HG03139 (cell line): ENCODE measurements at regions not wholly inside any gene's neighbourhood (a gene's known extent, or its start where the extent isn't known, plus 50 kb on each side); places are given as distances from the start of the nearest gene placed in this dataset.
"Not testable (repeated sequence)": the region's sequence is repeated elsewhere in the genome, so short reads cannot be mapped to it uniquely, and the experiment has no call there.

Experiments used
- ATAC-seq: cut with Tn5 transposase; IDR thresholded peaks from one replicate; pipeline ENCODE4 v1.9.1; 2021; ENCODE audit not compliant: unreplicated experiment

GRCh38 chr6:67792996-67793395 is 842.1 kb upstream of the ADGRB3 start:
- no peak for ATAC-seq

- ATAC-seq = no peak
These were observed 844.5 kb upstream of the ADGRB3 start for GRCh38 chr6:67790569-67790968.

GRCh38 chr6:67787119-67787518 is 848.0 kb upstream of the ADGRB3 start:
- ATAC-seq = not testable (repeated sequence)

GRCh38 chr6:67779876-67780275 is 855.2 kb upstream of the ADGRB3 start:
- ATAC-seq = no peak

- no peak for ATAC-seq
These were observed 859.7 kb upstream of the ADGRB3 start for GRCh38 chr6:67775333-67775732.

- no peak for ATAC-seq
These were observed 866.1 kb upstream of the ADGRB3 start for GRCh38 chr6:67768972-67769371.

GRCh38 chr6:67767046-67767822 is 867.8 kb upstream of the ADGRB3 start:
- ATAC-seq = not testable (repeated sequence)

GRCh38 chr6:67766057-67766456 is 869.0 kb upstream of the ADGRB3 start:
- no peak for ATAC-seq

GRCh38 chr6:67759001-67759400 is 876.1 kb upstream of the ADGRB3 start:
- ATAC-seq = no peak

GRCh38 chr6:67757465-67758033 is 877.5 kb upstream of the ADGRB3 start:
- ATAC-seq = no peak

- no peak for ATAC-seq
These were observed 886.6 kb upstream of the ADGRB3 start for GRCh38 chr6:67748521-67748920.

- no peak for ATAC-seq
These were observed 898.3 kb upstream of the ADGRB3 start for GRCh38 chr6:67736816-67737215.

GRCh38 chr6:67736161-67736560 is 898.9 kb upstream of the ADGRB3 start:
- no peak for ATAC-seq

GRCh38 chr6:67735623-67736022 is 899.5 kb upstream of the ADGRB3 start:
- no peak for ATAC-seq

GRCh38 chr6:67722861-67723261 is 912.2 kb upstream of the ADGRB3 start:
- no peak for ATAC-seq

- no peak for ATAC-seq
These were observed 917.8 kb upstream of the ADGRB3 start for GRCh38 chr6:67717281-67717680.

- no peak for ATAC-seq
These were observed 928.7 kb upstream of the ADGRB3 start for GRCh38 chr6:67706388-67706787.

GRCh38 chr6:67698534-67698933 is 936.5 kb upstream of the ADGRB3 start:
- no peak for ATAC-seq

- ATAC-seq = no peak
These were observed 941.0 kb upstream of the ADGRB3 start for GRCh38 chr6:67694127-67694526.

- ATAC-seq = no peak
These were observed 945.8 kb upstream of the ADGRB3 start for GRCh38 chr6:67689329-67689728.

- no peak for ATAC-seq
These were observed 947.7 kb upstream of the ADGRB3 start for GRCh38 chr6:67687396-67687795.

- ATAC-seq = not testable (repeated sequence)
These were observed 948.9 kb upstream of the ADGRB3 start for GRCh38 chr6:67686225-67686624.

- ATAC-seq = no peak
These were observed 951.1 kb upstream of the ADGRB3 start for GRCh38 chr6:67683960-67684359.
